GM21381 (cell line): ENCODE measurements at regions not wholly inside any gene's neighbourhood (a gene's known extent, or its start where the extent isn't known, plus 50 kb on each side); places are given as distances from the start of the nearest gene placed in this dataset.
"Not testable (repeated sequence)": the region's sequence is repeated elsewhere in the genome, so short reads cannot be mapped to it uniquely, and the experiment has no call there.

Source experiments
- ATAC-seq: cut with Tn5 transposase; IDR thresholded peaks from one replicate; pipeline ENCODE4 v1.9.1; 2021; ENCODE audit warnings: mild to moderate bottlenecking, moderate library complexity; ENCODE audit not compliant: unreplicated experiment

DNA sequence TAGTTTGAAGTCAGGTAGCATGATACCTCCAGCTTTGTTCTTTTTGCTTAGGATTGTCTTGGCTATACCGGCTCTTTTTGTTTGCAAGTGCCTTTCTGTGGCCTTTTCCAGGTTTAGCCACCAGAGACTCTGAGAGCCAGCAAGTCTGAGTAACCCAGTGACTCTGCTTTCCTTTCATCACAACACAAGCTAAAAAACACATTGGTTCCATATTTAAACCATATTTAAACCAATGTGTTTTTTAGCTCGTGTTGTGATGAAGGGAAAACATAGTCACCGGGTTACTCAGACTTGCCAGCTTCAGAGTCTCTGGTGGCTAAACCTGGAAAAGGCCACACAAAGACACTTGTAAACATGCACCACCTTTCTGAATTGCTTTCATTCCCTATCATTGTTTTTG lies 493.3 kb downstream of the NTRK2 start:
- no peak for ATAC-seq

DNA sequence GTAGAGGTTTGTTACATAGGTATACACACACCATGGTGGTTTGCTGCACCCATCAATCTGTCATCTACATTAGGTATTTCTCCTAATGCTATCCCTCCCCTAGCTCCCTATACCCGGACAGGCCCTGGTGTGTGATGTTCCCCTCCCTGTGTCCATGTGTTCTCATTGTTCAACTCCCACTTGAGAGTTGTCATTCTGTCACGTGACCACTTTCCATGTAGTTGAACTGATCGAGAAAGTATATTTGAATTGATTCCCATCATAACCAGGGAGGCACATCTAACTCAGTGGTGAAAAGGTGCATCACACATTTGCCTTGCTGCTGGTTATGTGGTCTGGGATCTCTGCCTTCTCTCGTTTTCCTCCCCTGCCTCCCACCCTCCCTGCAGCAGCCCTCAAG lies 491.4 kb downstream of the NTRK2 start:
- not testable (repeated sequence) for ATAC-seq

DNA sequence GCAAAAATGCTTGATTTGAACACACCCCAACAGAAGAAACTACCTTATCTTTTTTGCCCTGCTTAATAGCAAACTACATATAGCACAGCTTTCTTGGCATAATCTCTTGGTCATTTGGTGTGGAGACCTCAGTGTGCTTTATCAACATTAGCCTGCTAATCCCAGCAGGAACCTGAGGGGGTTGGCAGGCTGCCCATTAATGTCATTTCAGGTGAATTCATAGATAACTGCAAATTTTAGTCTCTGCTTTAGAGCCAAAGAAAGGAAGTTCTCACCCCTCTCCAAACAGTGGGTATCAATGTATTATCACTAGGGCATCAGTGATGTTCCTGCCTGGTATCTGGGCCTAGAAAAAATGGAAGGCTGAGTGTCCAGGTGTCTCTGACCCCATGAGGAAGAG lies 489.0 kb downstream of the NTRK2 start:
- ATAC-seq, result no peak

DNA sequence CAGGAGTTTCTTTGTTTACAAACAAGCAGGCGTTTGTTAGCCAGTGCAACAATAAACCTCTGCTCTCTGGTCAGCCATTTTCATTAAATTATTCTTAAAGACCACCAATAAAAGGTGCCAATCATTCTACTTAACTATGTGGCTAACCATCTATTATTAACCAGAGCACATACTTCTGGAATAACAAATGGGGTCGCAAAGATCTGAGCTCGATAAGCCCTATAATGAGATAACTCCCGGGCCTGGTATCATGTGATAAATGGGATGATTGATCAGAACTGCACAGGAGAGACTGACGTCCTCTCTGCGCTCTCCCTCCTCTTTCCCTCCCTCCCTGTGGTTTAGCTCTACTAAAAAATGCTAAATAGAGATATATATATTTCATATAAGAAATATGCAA lies 488.2 kb downstream of the NTRK2 start:
- no peak for ATAC-seq

DNA sequence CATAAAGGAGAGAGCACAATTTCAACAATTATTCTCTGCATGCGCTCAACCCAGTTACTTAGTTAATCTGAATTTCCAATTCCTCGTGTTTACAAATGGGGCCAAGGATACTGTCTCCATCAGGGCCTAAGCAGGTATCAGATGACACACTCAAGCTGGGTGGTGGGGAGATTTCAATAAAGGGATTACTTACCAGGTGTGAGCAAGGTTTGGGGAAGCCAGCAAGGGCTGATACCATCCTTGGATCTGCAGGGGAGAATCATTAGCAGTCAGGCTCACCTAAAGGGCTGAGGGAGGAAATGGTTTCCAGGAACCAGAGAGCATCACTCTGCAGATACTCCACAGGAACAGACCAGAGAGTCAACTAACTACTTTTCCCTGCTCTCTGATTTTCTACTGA lies 487.1 kb downstream of the NTRK2 start:
- no peak for ATAC-seq

DNA sequence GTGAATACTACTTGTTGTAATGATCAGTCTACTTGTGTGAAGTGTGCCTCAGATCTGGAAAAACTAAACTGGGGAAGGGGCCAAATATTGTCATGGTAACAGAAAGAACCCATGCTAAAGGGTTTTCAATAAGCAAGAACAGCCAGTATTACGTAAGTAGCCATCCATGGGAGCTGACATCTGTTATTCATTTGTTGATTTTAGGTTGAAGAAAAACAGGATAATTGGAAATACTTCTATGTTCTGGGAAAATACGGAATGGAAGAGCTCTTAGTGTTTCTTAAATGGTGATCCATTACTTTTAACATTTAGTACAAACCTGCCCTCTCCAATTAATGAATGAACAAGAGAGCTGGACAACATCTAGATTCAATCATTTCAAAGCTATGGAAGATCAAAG lies 485.8 kb downstream of the NTRK2 start:
- no peak for ATAC-seq

DNA sequence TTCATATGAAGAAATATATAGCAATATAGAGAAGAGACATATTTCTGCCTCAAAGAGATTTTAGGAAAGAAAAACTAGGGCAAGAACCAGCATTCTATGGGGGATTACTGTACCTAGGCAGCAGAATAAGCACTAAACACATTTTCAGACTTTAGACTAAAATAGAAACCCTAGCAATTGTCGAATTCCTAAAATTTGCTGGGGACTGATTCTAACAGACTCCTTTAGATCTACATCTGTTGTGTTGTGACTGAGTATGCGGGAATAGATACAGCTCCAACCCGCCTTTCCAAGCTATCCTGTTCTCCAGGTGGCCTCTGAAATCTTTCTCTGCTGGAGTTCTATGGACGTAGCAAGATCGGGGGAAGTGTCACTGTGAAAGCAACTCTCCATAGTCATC lies 482.2 kb downstream of the NTRK2 start:
- no peak for ATAC-seq

DNA sequence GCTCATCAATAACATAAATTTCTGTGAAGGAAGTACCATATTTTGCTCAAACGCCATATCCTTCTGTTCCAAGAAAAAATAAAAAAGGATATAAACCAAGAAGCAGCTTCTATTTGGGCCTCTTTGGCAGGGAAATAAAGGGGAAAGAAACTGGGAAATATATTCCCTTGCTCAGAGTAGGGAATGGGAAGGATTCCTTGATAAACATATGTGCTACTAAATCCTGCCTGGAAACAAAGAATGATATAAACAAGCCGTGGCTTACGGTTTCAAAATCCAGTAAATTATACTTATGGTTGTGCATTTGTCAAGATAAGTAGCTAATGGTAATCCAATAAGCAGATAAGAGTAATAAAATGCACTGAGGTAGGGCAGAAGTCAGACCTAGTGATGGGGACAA lies 481.6 kb downstream of the NTRK2 start:
- no peak for ATAC-seq

DNA sequence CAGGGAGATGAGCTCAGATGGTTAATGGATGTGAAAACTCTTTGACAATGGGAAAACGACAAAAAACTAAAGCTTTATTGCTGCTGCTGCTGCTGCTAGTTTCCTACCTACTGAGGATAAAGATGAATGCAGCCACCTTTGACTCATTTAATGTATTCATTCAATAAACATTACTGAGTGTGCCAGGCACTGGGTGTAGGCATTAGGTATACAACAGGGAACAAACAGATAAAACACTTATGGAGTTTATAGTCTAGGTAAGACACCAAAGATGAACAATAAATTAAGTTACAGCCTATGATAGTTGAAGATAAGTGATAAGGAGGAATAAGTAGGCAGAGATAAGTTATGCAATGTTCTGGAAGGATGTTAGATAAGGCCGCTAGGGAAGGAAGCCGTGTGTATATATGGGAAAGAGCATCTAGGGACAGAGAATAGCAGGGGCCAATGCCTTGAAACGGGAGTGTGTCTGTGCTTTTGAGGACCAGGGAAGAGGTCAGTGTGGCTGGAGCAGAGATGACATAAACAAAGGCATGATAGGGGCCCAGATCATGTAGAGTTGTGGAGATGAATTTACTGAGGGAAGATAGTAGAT lies 477.6 kb downstream of the NTRK2 start:
- ATAC-seq, result no peak

DNA sequence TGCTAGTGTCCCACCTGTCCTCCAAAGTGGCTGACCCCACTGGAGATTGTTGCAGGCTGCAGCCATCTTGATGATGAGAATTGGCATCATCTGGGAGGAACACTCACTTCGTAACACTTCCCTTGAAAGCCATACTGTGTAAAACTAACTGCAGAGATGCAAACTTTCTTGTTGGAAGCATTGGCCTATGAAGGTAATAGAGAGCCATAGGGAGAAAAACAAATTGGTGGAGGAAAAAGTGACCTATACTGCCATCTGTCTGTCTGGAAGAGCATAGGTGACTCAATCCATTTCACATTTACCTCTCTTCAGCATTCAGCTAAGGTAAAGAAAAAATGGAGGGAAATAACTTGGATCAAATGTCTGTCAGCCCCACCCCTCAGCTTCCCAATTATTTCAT lies 473.4 kb downstream of the NTRK2 start:
- no peak for ATAC-seq

DNA sequence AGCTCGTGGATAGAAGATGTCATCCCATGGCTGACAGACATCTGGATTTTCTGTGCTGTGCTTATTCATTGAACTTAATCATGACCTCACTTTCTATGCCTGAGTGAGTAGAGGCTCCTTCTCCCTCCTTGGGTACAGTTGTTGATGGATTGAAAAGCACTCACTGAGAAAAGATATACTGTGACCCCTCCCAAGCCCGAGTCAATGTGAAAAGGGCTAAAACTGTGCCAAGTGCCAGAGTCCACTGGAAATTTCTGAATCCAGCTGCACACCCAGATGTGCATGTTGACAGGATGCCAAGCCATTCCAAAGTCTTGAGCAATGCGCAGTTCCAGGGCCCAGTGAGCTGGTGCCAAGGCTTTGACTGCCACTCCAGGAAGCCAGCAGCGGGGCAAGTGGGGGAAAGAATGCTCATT lies 473.0 kb downstream of the NTRK2 start:
- ATAC-seq, result no peak

DNA sequence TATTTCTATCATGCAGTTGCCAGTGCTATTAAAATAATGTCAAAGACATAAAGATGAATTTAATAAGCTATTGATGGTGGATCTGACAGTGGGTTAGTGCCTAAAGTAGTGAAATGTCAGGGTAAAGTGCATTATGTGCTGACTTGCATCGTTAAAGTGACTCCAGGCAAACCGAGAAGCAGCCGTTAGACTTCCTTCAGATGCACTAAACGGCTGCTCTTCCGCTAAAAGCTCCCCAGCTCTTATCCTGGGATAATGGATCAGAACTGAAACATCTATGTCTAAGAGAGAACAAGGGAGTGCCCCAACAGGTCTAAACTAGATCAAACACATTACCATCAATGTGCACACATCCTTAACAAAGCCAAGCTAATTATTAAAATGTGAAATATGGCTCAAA lies 468.2 kb downstream of the NTRK2 start:
- ATAC-seq, result no peak

DNA sequence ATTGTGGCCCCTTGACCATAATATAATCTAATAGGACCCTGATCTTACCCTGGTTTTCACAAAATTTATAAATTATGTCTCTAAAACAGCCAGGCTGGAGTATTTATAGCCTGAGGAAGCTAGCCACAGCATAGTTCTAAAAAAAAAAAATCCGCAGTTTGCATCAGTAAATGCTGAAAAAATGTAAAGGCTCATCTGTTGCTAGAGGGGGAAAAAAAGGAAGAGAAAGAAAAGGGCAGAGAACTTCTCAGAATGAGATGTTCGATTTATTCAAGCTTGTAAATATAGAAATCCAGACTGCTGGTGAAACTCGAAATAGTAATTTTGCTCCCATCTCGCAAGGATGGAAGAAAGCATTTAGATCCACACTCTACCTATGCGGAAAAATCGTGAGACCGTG lies 467.5 kb downstream of the NTRK2 start:
- no peak for ATAC-seq

DNA sequence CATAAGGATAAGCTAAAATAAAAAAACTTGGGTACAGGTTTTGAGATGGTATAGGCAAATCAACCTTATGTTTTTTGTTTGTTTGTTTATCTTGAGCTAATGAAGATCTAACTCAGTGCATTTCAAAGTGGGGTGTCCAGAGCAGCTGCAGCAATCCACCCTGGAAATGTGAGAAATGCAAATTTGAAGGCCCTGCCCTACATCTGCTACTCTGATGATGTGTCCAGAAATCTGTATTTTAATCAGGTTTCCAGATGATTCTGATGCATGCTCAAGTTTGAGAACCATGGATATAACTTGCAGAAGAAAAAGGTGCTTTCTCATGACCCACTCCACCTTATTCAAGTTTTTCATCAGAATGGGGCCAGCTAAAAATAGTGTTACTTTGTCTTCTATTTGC lies 467.0 kb downstream of the NTRK2 start:
- ATAC-seq, result no peak

DNA sequence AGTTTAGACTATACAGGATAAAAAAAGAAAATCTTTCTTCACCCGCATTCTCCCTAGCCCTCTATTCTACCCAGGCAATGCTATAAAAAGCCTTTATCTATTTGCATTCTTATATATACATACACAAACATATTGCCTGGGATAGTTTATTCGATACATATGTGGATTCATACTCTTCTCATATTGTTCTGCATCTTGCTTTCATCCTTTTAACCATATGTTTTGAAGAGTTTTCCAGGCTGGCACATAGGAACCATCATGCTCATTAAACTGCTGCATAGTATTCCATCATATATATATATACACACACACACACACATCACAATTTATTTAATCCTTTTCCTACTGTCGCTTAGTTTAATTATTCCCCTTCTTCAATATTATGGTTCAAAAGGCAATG lies 461.2 kb downstream of the NTRK2 start:
- no peak for ATAC-seq

DNA sequence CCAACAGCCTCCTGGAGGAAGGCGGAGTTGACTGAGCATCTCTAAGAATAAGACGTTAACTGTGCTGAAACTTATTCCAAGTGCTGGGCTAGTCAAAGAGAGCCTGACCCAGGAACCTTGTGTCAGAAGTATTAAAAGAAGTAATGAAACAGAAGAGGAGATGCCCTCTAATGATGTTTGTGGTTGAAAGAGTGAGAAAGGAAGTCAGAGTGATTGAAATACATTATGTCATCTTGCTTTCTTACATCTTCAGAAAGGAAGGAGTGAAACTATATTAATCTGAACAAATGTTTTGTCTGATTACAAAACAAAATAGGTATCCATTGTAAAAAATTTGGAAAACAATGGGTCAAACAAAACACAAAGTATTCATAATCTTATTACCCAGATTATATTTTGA lies 460.7 kb downstream of the NTRK2 start:
- ATAC-seq, result no peak

DNA sequence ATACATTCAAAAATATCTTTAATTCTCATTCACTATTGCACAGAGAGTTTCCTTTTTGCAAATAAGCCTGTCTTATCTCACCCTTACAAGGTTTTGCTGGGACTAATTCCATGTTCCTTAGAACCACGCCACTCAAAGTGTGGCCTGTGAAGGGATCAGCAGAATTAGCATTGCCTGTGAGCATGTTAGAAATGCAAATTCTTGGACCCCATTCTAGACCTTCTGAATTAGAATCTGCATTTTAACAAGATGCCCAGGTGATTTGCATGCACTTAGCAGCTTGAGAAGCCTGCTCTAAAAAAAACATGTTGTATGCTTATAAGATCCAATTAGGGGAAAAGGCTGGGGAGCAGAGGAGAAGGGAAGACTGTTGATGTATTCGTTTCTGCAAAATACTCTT lies 460.0 kb downstream of the NTRK2 start:
- ATAC-seq, result no peak

DNA sequence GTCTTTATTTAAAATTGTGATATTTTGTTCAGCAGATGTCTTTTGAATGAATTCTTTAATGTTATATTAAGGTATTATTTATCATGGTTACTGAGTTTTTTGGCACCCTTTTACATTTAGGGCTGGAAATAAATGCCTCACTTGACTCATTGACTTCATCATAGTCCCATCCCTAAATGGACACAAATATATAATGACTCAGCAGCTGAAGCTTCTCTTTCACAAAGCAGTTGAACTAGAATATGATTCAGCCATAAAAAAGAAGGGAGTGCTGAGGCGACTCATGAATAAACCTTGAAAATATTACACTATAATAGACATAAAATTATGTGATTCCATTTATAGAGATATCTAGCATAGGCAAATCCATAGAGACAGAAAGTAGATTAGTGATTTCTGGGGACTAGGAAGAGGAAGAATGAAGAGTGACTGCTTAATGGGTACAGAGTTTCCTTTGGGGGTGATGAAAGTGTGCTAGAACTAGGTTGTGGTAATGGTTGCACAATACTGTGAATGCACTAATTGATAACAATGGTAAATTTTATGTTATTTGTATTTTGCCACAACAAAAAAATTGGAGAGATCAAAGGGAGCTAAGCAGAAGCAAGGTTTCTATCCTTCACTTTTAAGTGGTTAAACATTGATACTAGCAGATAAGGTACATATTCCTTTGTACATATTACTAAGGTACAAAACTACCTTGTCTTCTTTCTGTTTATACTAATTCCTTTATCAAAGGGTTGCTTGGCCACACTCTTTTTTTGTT lies 449.6 kb downstream of the NTRK2 start:
- no peak for ATAC-seq

DNA sequence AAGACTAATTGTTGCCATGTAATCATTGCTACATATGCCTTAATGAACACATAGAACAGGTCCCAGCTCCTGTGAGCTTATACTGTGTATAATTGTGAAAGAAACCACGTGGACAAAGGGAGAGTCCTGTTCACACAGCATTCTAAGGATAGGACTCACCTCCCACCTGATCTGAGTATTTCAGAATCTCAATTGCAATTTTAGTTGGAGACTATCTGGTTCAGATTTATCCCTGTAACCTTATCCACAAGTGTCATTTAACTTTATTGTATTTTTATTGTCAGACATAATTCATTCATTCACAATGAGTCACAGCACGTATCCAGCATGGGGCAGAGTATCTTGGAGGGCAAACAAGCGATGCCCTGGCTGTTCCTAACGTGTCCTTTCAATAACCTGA lies 448.3 kb downstream of the NTRK2 start:
- no peak for ATAC-seq

DNA sequence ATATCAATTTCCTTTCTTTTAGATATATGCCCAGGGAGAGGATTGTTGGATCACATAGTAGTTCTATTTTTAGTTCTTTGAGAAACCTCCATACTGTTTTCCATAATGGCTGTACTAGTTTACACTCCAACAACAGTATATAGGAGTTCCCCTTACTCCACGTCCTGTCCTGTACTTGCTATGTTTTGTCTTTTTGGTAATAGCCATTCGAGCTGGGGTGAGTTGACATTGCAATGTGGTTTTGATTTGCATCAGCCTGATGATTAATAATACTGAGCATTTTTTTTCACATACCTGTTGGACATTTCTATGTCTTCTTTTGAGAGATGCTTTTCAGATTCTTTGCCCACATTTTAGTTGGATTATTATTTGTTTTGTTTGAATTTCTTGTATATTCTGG lies 445.9 kb downstream of the NTRK2 start:
- ATAC-seq, result no peak

DNA sequence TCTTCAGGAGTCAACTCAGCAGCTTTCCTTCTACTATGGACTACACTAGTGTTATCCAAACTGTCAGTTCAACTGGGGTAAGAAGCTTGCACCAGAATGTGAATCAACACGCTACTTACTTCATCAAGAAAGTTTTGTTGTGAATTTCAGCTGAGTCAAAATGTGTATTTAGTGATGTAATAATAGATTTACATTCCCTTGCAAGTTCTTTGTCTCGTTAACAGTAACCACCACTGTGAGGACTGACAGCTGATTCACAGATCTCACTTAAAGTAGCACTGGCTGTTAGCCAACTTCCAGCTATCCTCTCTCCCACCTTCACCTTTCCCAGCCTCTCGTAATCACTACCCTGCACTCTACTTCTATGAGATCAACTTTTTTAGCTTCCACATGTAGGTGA lies 445.3 kb downstream of the NTRK2 start:
- no peak for ATAC-seq

DNA sequence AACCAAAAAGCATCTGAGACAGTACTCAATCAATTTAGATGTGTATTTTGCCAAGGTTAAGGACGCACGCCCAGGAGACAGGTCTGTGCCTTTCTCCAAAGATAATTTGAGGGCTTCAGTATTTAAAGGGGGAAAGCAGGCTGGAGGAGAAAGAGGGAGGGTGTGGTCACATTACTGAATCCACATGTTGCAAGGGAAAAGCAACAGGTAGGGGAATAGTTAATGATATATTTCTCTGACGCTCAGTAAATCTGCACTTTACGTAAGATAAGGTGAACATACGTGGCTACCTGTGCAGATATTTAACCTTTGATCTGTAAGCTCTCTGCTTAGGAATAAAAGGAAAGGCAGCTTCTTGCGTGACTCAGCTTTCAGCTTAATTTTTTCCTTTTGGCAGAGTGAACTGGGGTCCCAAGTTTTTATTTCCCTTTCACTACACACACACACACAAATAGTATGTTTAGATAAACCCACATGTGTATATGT lies 443.4 kb downstream of the NTRK2 start:
- ATAC-seq, result no peak

DNA sequence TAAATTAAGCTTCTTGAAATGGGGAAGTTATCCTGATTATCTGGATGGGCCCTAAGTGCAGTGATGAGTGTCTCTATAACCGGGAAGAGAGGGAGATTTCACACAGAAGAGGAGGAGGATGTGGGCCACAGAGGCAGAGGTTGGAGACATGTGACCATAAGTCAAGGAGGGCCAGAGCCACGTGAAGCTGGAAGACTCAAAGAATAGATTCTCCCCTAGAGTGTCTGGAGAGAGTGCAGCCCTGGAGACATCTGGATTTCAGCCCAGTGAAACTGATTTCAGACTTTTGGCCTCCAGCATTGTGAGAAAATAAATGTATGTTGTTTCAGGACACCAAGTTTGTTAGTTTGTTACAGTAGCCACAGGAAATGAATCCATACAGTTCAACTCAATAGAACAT lies 442.9 kb downstream of the NTRK2 start:
- ATAC-seq, result no peak
